ENCODE measurements at regions not wholly inside any gene's neighbourhood (a gene's known extent, or its start where the extent isn't known, plus 50 kb on each side); places are given as distances from the start of the nearest gene placed in this dataset.

- TF ChIP-seq CTCF (IDR thresholded peaks at IDR 0.05; ENCODE audit: low read depth, low read length, missing control alignments), result no peak
- H3K36me3 ChIP-seq (replicated peaks), result no peaks in the 10 kb centered on the region
- no peak overlapping the region for H3K27ac ChIP-seq
- no peaks in the 10 kb centered on the region for H3K27me3 ChIP-seq (replicated peaks)
- no peak for DNase-seq
- no peak overlapping the region for H3K4me3 ChIP-seq (ENCODE audit: low read depth, low read length)
- in situ Hi-C loops (cut with HindIII; ENCODE audit: low pct_ligation_motif_present, low sequenced_read_pairs), result no loop called here
Observed at GRCh38 chr5:105751908-105752307, 1918.8 kb downstream of the EFNA5 start.

- DNase-seq, result no peak
- TF ChIP-seq CTCF (IDR thresholded peaks at IDR 0.05; ENCODE audit: low read depth, low read length, missing control alignments), result no peak
- Histone ChIP-seq H3K27ac (no peak overlapping the region), H3K27me3 (replicated peaks) (no peaks in the 10 kb centered on the region), H3K36me3 (replicated peaks) (no peaks in the 10 kb centered on the region), H3K4me3 (ENCODE audit: low read depth, low read length) (no peak overlapping the region)
- in situ Hi-C loops (cut with HindIII; ENCODE audit: low pct_ligation_motif_present, low sequenced_read_pairs), result no loop called here
Observed at GRCh38 chr5:105745111-105745510, 1925.6 kb downstream of the EFNA5 start.

- Histone ChIP-seq H3K36me3 (replicated peaks) (no peaks in the 10 kb centered on the region), H3K27me3 (replicated peaks) (no peaks in the 10 kb centered on the region), H3K4me3 (ENCODE audit: low read depth, low read length) (no peak overlapping the region), H3K27ac (no peak overlapping the region)
- in situ Hi-C loops (cut with HindIII; ENCODE audit: low pct_ligation_motif_present, low sequenced_read_pairs), result no loop called here
- TF ChIP-seq CTCF (IDR thresholded peaks at IDR 0.05; ENCODE audit: low read depth, low read length, missing control alignments), result no peak
- DNase-seq, result no peak
Observed at GRCh38 chr5:105740242-105740641, 1930.5 kb downstream of the EFNA5 start.

- in situ Hi-C loops (cut with HindIII; ENCODE audit: low pct_ligation_motif_present, low sequenced_read_pairs), result no loop called here
- H3K27me3 ChIP-seq (replicated peaks), result no peaks in the 10 kb centered on the region
- no peak overlapping the region for H3K27ac ChIP-seq
- no peak for TF ChIP-seq CTCF (IDR thresholded peaks at IDR 0.05; ENCODE audit: low read depth, low read length, missing control alignments)
- no peak overlapping the region for H3K4me3 ChIP-seq (ENCODE audit: low read depth, low read length)
- H3K36me3 ChIP-seq (replicated peaks), result no peaks in the 10 kb centered on the region
- DNase-seq, result no peak
Observed at GRCh38 chr5:105739732-105740131, 1931.0 kb downstream of the EFNA5 start.

GRCh38 chr5:105735704-105736103, 1935.0 kb downstream of the EFNA5 start:
- H3K27me3 ChIP-seq (replicated peaks), result no peaks in the 10 kb centered on the region
- no peak for TF ChIP-seq CTCF (IDR thresholded peaks at IDR 0.05; ENCODE audit: low read depth, low read length, missing control alignments)
- peak; percentile 37 for DNase-seq
- no peak overlapping the region for H3K4me3 ChIP-seq (ENCODE audit: low read depth, low read length)
- no peak overlapping the region for H3K27ac ChIP-seq
- no peaks in the 10 kb centered on the region for H3K36me3 ChIP-seq (replicated peaks)
- in situ Hi-C loops (cut with HindIII; ENCODE audit: low pct_ligation_motif_present, low sequenced_read_pairs), result no loop called here

- TF ChIP-seq CTCF (IDR thresholded peaks at IDR 0.05; ENCODE audit: low read depth, low read length, missing control alignments), result no peak
- Histone ChIP-seq H3K36me3 (replicated peaks) (no peaks in the 10 kb centered on the region), H3K27me3 (replicated peaks) (no peaks in the 10 kb centered on the region), H3K27ac (no peak overlapping the region), H3K4me3 (ENCODE audit: low read depth, low read length) (no peak overlapping the region)
- in situ Hi-C loops (cut with HindIII; ENCODE audit: low pct_ligation_motif_present, low sequenced_read_pairs), result no loop called here
- no peak for DNase-seq
Observed at GRCh38 chr5:105730982-105731381, 1939.8 kb downstream of the EFNA5 start.
